NCI-H82 (cell line): ENCODE measurements at regions not wholly inside any gene's neighbourhood (a gene's known extent, or its start where the extent isn't known, plus 50 kb on each side); places are given as distances from the start of the nearest gene placed in this dataset.

Experiments
- DNase-seq: peaks from one replicate; lab custom pipeline; 2025; lab: John Stamatoyannopoulos, UW

DNA sequence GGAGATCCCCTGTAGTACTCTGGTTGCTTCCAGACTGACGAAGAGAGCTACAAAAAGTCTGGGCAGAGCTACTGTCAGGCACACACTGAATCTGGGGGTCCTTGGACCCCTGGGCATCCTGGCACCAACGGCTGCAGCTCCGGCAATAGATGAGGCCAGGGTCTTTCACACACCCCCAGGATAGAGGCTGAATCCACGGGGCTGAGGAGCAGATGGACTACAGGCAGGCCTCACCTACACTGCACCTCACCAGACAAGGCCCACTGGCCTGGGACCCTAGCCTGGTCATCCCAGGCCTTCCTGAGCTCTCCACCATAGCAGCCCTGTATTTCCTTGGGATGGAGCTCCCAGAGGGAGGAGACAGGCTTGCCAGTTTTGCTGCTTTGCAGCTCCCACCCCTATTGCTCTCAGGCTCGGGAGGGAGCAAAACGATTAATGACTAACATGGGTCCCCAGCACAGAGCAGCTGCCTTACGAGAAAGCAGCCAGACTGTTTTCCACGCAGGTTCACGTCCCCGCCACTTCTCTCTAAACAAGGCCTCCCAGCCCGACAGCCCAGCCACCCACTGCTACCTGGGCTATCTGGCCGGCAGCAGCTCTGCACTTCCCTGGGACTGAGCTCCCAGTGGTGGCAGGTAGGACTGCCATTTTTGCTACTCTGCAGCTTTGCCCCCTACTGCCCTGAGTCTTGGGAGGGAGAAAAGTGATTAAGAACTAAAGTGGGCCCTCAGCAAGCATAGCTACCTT, 1022.5 kb upstream of the ADGRL2 start:
- no peak for DNase-seq

DNA sequence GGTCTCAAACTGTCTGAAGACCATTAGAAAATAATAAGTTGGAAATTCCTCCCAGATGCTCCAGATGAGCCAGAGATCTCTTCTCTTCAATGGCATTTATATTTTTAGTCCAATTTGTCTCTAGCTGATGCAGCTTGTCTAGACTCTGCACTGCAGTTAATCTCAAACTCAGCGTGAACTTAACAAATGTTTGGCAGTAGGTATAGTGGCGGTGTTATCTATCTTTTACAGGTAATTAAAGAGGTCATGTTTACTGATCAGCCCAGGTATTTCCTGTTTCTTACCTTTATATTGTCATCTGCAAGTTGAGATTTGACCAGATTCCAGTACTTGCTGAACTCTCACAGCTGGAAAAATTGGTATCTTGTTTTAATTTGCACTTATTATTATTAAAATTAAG, 1024.5 kb upstream of the ADGRL2 start:
- DNase-seq = no peak

DNA sequence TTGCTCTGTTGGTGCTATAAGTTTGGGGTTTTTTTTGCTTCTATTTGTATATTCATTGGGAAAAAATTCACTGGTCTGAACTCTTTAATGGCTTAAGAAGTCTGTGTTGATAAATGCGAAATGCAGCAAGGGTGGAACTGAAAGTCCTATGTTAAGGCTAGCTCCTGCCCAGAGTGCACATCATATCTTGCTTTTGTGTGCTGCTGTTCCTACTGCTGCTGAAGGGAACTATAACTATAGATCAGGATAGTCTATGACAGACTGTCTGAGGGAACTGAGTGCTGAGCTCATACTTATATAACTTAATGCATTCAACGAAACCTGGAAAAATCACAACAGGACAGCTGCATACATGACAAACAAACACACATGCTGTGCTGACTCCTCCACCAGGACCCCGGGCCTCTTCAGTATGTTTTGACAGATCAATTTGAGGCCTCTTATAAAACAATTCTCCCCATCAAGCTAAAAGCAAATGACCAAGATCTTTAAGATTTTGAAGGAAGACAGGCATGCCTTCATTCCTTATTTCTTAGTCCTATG, 1031.5 kb upstream of the ADGRL2 start:
- no peak for DNase-seq

GRCh38 chr1:80767711-80768110, 1033.0 kb upstream of the ADGRL2 start:
- DNase-seq = no peak

- no peak for DNase-seq
Measured at GRCh38 chr1:80759354-80759753, 1041.4 kb upstream of the ADGRL2 start.

DNA sequence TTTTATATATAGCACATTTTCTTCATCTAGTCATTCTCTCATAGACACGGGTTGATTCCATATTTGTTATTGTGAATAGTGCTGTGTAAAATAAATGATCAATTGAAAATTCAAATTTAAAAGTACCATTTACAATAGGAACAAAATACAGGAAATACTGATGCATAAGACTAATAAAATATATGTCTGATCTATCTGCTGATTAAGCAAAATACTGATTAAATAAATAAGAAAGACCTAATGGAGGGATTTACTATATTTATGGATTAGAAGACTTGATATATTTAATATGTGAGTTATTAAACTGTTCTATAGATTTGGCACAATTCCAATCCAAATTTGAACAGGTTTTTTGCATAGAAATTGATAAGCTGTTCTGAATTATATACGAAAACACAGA, 1044.8 kb upstream of the ADGRL2 start:
- DNase-seq = no peak

GRCh38 chr1:80751204-80751603, 1049.5 kb upstream of the ADGRL2 start:
- no peak for DNase-seq

DNA sequence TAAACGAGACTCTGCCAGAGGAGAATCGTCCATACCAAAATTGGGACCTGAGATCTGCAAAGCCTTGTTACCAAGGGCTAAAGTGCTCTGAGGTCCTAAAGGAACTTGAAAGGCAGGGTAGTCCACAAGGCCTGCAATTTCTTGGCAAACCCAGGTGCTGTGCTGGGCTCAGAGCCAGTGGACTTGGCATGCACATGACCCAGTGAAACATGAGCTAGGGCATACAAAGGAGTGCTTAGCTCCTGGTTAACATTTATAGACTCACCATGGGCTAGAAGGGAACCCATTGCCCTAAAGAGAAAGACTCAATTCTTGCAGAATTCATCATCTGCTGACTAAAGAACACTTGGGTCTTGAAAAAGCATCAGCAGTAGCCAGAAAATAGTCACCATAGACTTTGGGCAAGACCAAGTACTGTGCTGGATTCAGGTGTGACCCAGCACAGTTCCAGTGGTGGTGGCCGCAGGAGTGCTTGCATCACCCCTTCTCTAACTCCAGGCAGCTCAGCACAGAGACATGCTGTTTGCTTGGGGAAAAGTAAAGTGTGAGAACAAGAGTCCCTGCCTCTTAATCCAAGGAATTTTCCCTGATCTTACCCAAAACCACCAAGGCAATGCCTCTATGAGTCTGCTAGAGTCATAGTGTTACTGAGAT, 1069.4 kb upstream of the ADGRL2 start:
- no peak for DNase-seq

- DNase-seq = no peak
Measured at GRCh38 chr1:80722611-80723010, 1078.1 kb upstream of the ADGRL2 start.

DNA sequence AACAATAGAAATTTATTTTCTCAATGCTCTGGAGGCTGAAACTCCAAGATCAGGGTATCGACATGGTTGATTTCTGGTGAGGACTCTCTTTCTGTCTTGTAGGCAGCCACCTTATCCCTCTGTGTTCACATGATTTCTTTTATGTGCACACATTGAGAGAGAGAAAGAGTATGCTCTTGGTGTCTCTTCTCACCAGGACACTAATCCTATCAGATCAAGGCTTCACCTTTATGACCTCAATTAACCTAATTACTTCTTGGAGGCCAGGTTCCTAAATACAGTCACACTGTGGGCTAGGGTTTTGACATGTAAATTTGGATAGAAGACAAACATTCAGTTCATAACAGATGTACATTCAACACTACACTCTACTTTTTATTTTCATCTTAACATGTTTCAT, 1094.2 kb upstream of the ADGRL2 start:
- DNase-seq = peak; percentile 84

GRCh38 chr1:80678438-80678837, 1122.3 kb upstream of the ADGRL2 start:
- DNase-seq = no peak

GRCh38 chr1:80675454-80675853, 1125.3 kb upstream of the ADGRL2 start:
- DNase-seq = no peak

GRCh38 chr1:80673935-80674597, 1126.7 kb upstream of the ADGRL2 start:
- DNase-seq = no peak

GRCh38 chr1:80668372-80668771, 1132.4 kb upstream of the ADGRL2 start:
- DNase-seq = no peak

DNA sequence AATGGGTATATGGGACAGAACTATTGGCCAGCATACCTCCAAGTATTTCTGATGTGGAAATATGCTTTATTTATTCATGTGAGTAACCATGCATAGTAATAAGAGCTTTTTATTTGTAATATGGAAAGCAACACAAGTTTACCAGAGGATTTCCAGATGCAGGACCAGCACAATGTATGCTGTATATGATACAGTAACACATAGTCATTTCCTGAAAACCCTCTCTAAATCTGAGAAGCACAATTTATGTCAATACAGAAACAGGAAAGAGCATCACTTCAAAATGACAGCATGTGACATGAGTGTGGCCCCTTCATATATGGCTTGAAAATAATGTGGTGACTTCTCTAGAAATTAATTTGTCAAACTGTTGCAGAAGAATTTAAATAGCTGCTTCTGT, 1134.7 kb upstream of the ADGRL2 start:
- no peak for DNase-seq

DNA sequence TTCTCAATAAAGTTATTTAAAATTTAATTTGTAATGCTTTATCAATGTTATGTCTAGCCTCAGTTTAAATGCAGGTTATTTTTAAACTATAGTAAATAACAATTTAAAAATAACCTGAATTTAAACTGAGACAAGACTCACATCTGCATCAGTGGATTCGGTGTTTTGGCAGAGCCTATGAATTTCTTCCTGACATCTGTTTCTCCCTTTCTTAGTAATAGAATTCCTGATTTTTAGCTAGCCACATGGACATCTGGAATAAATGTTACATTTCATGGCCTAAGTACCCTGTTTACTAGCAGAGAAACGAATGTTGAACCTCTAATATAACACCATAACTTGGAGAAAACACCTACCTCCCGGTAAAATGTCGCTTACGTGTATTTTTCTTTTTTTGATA, 1141.6 kb upstream of the ADGRL2 start:
- DNase-seq = no peak

GRCh38 chr1:80657707-80658106, 1143.0 kb upstream of the ADGRL2 start:
- no peak for DNase-seq

DNA sequence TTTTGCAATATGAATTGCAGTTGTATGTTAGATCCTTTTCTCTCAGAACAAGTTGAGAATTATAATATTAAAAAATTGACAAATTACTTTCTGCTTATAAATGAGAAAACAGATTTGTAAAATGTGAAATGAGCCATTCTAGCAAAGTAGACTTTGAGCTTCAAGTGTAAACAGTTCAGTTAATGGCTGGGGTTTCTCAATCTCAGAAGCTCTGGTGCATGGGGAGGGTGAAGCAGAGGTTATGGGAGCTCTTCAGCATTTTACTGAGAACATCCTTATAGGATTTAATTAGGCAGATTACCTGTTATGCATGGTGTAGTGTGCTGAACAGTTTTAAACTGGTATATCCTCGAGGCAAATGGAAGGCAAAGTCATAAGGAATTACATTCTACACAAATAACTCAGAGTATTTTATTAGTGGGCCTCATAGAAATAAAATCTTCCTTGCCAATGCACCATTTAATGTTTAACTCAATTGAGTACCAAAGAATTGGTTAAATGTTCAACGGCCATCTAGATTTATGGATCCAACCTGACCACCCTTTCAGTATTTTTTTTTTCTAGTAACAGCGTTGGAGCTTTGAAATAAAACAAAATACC, 1143.6 kb upstream of the ADGRL2 start:
- DNase-seq = peak; percentile 26

DNA sequence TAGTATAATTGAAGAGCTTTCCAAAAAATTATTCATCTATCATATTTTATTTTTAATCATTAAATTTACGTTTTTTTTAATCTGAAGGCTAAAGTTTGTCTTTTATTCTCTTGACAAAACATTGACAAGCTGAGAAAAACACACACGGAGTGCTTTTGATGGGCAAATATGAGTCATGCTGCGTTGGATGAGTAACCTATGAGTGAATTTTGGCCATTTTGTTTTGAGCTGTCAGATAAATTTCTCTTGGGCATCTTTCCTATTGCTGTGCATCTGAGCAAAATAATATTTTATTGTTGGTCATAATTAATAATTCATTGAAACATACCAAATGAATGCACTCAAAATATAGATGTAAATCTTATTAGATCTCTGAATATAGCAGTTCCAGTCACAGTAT, 1144.1 kb upstream of the ADGRL2 start:
- DNase-seq = no peak

- peak; percentile 57 for DNase-seq
Measured at GRCh38 chr1:80656014-80656636, 1144.6 kb upstream of the ADGRL2 start.

DNA sequence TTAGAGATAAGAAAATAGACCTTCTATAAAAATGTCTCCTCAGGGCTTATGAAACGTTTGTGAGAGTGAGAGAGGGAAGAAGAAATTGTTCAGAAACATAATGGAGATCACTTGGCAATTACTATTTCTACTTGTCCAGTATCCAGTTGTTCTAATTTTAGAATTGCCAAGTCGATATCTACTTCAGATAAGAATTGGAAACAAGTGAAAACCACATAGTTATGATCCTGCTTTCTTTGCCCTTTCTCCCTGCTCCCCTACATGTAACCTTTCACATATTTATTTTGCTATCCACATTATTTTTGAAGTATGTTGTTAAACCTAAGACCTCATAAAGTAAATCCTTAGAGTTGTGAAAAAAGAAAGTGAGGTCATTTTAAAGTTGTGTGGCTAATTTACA, 1154.7 kb upstream of the ADGRL2 start:
- no peak for DNase-seq

DNA sequence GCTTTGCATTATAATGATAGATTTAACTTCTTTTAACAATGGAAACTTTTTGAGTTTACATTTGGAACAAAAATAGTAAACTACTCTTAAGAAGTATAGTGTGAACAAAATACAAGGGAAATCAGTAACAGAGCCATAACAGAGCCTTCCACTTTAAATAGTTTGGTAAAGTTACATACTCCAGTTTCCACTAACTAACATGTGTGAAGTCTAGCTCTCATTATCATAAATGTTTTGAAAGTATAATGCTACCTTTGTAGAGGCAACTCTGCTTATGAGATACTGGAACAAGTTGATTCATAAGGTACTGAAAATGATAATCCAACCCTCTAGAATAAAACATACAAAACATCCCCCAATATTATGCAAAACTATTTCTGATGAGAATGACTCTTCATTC, 1155.1 kb upstream of the ADGRL2 start:
- DNase-seq = no peak
